GM10248 (cell line): ENCODE measurements at regions not wholly inside any gene's neighbourhood (a gene's known extent, or its start where the extent isn't known, plus 50 kb on each side); places are given as distances from the start of the nearest gene placed in this dataset.
"Not testable (repeated sequence)": the region's sequence is repeated elsewhere in the genome, so short reads cannot be mapped to it uniquely, and the experiment has no call there.

ENCODE experiments used
- CTCF ChIA-PET: fragments of 300-600 bp; sonication (Branson Sonifier 250); formaldehyde crosslinking; extraction: SDS; loops from one replicate; lab custom pipeline; 2021; ENCODE audit warnings: antibody characterized with exemption; lab: Yijun Ruan, JAX
- POLR2A ChIA-PET: fragments of 350-650 bp; sonication (Branson Sonifier 250); formaldehyde crosslinking; extraction: SDS; loops from one replicate; lab custom pipeline; 2020; ENCODE audit warnings: antibody characterized with exemption; lab: Yijun Ruan, JAX
- DNase-seq: peaks from one replicate; pipeline ENCODE4 v3.0.0; 2012; ENCODE audit errors: extremely low spot score
- CTCF ChIP-seq: IDR thresholded peaks from 2 replicates; pipeline ENCODE4 v1.5.1; 2012; ENCODE audit warnings: mild to moderate bottlenecking, low read depth; ENCODE audit errors: extremely low read depth, missing control alignments, control extremely low read depth

GRCh38 chr4:187679450-187679849, 316.1 kb upstream of the ZFP42 start:
- ChIA-PET POLR2A (no interaction called here), CTCF (interaction anchor here (1.1 to 1.6 kb wide), 3 partner anchors 15 to 41 kb away, joined by 3 to 4 read pairs (median 3); no protein-coding TSS in a partner anchor)
- TF ChIP-seq CTCF: no peak
- DNase-seq: no peak

GRCh38 chr4:187685247-187685646, 310.3 kb upstream of the ZFP42 start:
- CTCF ChIA-PET: no interaction called here
- no peak for TF ChIP-seq CTCF
- POLR2A ChIA-PET: no interaction called here
- no peak for DNase-seq

DNA sequence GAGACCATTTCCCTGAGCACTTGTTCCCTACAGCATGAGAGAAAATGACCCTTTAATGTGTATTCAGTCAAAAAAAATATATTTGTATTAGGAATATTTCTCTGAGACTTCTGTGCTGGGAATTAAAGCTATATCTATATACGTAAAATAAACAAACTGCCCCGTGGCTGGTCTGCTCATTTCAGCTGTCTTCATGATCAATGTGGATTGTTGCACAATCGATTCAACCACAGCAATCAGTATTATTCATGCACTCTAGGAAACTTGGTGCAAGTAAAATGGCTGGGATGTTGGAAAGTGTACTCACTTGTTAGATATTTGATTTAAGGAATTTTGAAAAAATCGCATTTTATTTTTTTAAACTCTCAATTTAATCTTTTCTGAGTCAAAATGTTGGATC, 307.9 kb upstream of the ZFP42 start:
- TF ChIP-seq CTCF: no peak
- no peak for DNase-seq
- CTCF ChIA-PET: no interaction called here
- POLR2A ChIA-PET: no interaction called here

- POLR2A ChIA-PET: no interaction called here
- no peak for TF ChIP-seq CTCF
- CTCF ChIA-PET: interaction anchor here (0.9 to 1.3 kb wide), 3 partner anchors 12 to 15 kb away, joined by 3 to 5 read pairs (median 3); no protein-coding TSS in a partner anchor
- DNase-seq: no peak
Observed at GRCh38 chr4:187692626-187693025, 302.9 kb upstream of the ZFP42 start.

DNA sequence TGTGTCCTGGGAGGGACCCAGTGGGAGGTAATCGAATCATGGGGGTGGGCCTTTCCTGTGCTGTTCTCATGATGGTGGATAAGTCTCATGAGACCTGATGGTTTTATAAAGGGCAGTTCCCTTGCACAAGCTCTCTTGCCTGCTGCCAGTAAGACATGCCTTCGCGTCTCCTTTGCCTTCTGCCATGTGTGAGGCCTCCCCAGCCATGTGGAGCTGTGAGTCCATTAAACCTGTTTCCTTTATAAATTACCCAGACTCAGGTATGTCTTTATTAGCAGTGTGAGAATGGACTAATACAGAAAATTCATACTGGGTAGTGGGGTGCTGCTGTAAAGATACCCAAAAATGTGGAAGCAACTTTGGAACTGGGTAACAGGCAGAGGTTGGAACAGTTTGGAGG, 300.0 kb upstream of the ZFP42 start:
- DNase-seq, POLR2A ChIA-PET: not testable (repeated sequence)
- CTCF ChIA-PET: interaction anchor here (0.8 to 1.6 kb wide), 2 partner anchors 9 to 78 kb away, joined by 3 read pairs; no protein-coding TSS in a partner anchor

GRCh38 chr4:187711586-187711985, 284.0 kb upstream of the ZFP42 start:
- POLR2A ChIA-PET: no interaction called here
- no peak for DNase-seq
- CTCF ChIA-PET: interaction anchor here (1.1 kb wide), 1 partner anchor 11 kb away, joined by 3 read pairs; no protein-coding TSS in a partner anchor
- no peak for TF ChIP-seq CTCF

GRCh38 chr4:187714957-187715356, 280.6 kb upstream of the ZFP42 start:
- ChIA-PET CTCF (no interaction called here), POLR2A (no interaction called here)
- no peak for DNase-seq
- TF ChIP-seq CTCF: no peak
